ENCODE measurements at regions not wholly inside any gene's neighbourhood (a gene's known extent, or its start where the extent isn't known, plus 50 kb on each side); places are given as distances from the start of the nearest gene placed in this dataset.

GRCh38 chr5:152264645-152265254 lies 140.3 kb downstream of the NMUR2 start:
- ATAC-seq: no peak
- TF ChIP-seq ZNF8 (CRISPR knock-in tag; IDR thresholded peaks at IDR 0.05) (no peak), RARB (CRISPR knock-in tag; IDR thresholded peaks at IDR 0.05) (no peak), CSDC2 (CRISPR knock-in tag; IDR thresholded peaks at IDR 0.05) (no peak), ARNTL (CRISPR knock-in tag; IDR thresholded peaks at IDR 0.05; ENCODE audit: borderline replicate concordance, low read depth) (no peak), CSRNP3 (CRISPR knock-in tag; IDR thresholded peaks at IDR 0.05) (no peak), PPARA (CRISPR knock-in tag; IDR thresholded peaks at IDR 0.05; ENCODE audit: borderline replicate concordance) (no peak), ZNF70 (CRISPR knock-in tag; IDR thresholded peaks at IDR 0.05) (no peak), TOX (CRISPR knock-in tag; IDR thresholded peaks at IDR 0.05; ENCODE audit: borderline replicate concordance) (no peak), ZNF565 (CRISPR knock-in tag; conservative IDR thresholded peaks at IDR 0.05; ENCODE audit: low read depth) (no peak), GLIS3 (CRISPR knock-in tag; IDR thresholded peaks at IDR 0.05) (no peak), OSR1 (CRISPR knock-in tag; IDR thresholded peaks at IDR 0.05) (no peak), SNAI2 (CRISPR knock-in tag; IDR thresholded peaks at IDR 0.05) (no peak), ISL1 (CRISPR knock-in tag; IDR thresholded peaks at IDR 0.05) (no peak)
- TF ChIP-seq, protein P1, sequence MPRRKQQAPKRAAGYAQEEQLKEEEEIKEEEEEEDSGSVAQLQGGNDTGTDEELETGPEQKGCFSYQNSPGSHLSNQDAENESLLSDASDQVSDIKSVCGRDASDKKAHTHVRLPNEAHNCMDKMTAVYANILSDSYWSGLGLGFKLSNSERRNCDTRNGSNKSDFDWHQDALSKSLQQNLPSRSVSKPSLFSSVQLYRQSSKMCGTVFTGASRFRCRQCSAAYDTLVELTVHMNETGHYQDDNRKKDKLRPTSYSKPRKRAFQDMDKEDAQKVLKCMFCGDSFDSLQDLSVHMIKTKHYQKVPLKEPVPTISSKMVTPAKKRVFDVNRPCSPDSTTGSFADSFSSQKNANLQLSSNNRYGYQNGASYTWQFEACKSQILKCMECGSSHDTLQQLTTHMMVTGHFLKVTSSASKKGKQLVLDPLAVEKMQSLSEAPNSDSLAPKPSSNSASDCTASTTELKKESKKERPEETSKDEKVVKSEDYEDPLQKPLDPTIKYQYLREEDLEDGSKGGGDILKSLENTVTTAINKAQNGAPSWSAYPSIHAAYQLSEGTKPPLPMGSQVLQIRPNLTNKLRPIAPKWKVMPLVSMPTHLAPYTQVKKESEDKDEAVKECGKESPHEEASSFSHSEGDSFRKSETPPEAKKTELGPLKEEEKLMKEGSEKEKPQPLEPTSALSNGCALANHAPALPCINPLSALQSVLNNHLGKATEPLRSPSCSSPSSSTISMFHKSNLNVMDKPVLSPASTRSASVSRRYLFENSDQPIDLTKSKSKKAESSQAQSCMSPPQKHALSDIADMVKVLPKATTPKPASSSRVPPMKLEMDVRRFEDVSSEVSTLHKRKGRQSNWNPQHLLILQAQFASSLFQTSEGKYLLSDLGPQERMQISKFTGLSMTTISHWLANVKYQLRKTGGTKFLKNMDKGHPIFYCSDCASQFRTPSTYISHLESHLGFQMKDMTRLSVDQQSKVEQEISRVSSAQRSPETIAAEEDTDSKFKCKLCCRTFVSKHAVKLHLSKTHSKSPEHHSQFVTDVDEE (CRISPR knock-in tag; IDR thresholded peaks at IDR 0.05): no peak
- TF ChIP-seq, protein P2, sequence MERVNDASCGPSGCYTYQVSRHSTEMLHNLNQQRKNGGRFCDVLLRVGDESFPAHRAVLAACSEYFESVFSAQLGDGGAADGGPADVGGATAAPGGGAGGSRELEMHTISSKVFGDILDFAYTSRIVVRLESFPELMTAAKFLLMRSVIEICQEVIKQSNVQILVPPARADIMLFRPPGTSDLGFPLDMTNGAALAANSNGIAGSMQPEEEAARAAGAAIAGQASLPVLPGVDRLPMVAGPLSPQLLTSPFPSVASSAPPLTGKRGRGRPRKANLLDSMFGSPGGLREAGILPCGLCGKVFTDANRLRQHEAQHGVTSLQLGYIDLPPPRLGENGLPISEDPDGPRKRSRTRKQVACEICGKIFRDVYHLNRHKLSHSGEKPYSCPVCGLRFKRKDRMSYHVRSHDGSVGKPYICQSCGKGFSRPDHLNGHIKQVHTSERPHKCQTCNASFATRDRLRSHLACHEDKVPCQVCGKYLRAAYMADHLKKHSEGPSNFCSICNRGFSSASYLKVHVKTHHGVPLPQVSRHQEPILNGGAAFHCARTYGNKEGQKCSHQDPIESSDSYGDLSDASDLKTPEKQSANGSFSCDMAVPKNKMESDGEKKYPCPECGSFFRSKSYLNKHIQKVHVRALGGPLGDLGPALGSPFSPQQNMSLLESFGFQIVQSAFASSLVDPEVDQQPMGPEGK (CRISPR knock-in tag; IDR thresholded peaks at IDR 0.05; ENCODE audit: borderline replicate concordance): no peak
- TF ChIP-seq, protein P3, sequence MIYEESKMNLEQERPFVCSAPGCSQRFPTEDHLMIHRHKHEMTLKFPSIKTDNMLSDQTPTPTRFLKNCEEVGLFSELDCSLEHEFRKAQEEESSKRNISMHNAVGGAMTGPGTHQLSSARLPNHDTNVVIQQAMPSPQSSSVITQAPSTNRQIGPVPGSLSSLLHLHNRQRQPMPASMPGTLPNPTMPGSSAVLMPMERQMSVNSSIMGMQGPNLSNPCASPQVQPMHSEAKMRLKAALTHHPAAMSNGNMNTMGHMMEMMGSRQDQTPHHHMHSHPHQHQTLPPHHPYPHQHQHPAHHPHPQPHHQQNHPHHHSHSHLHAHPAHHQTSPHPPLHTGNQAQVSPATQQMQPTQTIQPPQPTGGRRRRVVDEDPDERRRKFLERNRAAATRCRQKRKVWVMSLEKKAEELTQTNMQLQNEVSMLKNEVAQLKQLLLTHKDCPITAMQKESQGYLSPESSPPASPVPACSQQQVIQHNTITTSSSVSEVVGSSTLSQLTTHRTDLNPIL (CRISPR knock-in tag; IDR thresholded peaks at IDR 0.05; ENCODE audit: low read depth): no peak
- TF ChIP-seq, protein P4, sequence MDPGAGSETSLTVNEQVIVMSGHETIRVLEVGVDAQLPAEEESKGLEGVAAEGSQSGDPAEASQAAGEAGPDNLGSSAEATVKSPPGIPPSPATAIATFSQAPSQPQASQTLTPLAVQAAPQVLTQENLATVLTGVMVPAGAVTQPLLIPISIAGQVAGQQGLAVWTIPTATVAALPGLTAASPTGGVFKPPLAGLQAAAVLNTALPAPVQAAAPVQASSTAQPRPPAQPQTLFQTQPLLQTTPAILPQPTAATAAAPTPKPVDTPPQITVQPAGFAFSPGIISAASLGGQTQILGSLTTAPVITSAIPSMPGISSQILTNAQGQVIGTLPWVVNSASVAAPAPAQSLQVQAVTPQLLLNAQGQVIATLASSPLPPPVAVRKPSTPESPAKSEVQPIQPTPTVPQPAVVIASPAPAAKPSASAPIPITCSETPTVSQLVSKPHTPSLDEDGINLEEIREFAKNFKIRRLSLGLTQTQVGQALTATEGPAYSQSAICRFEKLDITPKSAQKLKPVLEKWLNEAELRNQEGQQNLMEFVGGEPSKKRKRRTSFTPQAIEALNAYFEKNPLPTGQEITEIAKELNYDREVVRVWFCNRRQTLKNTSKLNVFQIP (CRISPR knock-in tag; IDR thresholded peaks at IDR 0.05; ENCODE audit: borderline replicate concordance, low read depth): no peak

DNA sequence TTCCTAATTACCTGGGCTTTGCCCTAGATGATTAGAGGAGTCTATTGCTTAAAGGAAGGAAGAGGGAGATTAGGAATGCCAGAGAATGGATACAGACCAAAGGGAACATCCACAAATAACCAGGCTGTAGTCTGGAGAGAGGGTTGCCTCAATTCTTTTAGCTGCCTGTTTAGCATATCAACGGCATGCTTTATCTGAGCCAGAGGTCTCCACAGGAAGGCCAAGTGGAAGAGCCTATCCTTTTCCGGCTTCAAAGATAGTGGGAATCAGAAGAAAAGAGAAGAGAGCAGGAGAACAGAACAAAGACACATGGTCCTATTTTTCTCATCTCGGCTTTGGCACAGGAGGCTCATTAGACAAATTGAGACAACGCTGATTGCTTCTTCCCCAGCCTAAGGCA lies 142.4 kb downstream of the NMUR2 start:
- no peak for ATAC-seq
- no peak for TF ChIP-seq OSR1 (CRISPR knock-in tag; IDR thresholded peaks at IDR 0.05)
- no peak for TF ChIP-seq GLIS3 (CRISPR knock-in tag; IDR thresholded peaks at IDR 0.05)
- TF ChIP-seq ZFP3 (CRISPR knock-in tag; IDR thresholded peaks at IDR 0.05): no peak
- TF ChIP-seq ARNTL (CRISPR knock-in tag; IDR thresholded peaks at IDR 0.05; ENCODE audit: borderline replicate concordance, low read depth): no peak
- no peak for TF ChIP-seq SNAI2 (CRISPR knock-in tag; IDR thresholded peaks at IDR 0.05)
- TF ChIP-seq ZNF8 (CRISPR knock-in tag; IDR thresholded peaks at IDR 0.05): no peak
- no peak for TF ChIP-seq RARB (CRISPR knock-in tag; IDR thresholded peaks at IDR 0.05)
- TF ChIP-seq CSRNP3 (CRISPR knock-in tag; IDR thresholded peaks at IDR 0.05): no peak
- TF ChIP-seq, protein P3 (CRISPR knock-in tag; IDR thresholded peaks at IDR 0.05; ENCODE audit: low read depth): no peak
- TF ChIP-seq, protein P1 (CRISPR knock-in tag; IDR thresholded peaks at IDR 0.05): no peak
- no peak for TF ChIP-seq CSDC2 (CRISPR knock-in tag; IDR thresholded peaks at IDR 0.05)
- TF ChIP-seq, protein P2 (CRISPR knock-in tag; IDR thresholded peaks at IDR 0.05; ENCODE audit: borderline replicate concordance): no peak
- TF ChIP-seq TCF4 (CRISPR knock-in tag; IDR thresholded peaks at IDR 0.05; ENCODE audit: borderline replicate concordance): no peak
